Lung microvascular endothelial cell (primary cell): ENCODE measurements at regions not wholly inside any gene's neighbourhood (a gene's known extent, or its start where the extent isn't known, plus 50 kb on each side); places are given as distances from the start of the nearest gene placed in this dataset.
"Not testable (repeated sequence)": the region's sequence is repeated elsewhere in the genome, so short reads cannot be mapped to it uniquely, and the experiment has no call there.

Source experiments
- DNase-seq, 2 donors: peaks; one replicate each; pipeline versions ENCODE4 v3.0.0 to v3.0.0-alpha.2; 2010; ENCODE audit warnings: low read depth in 2 of 2

DNA sequence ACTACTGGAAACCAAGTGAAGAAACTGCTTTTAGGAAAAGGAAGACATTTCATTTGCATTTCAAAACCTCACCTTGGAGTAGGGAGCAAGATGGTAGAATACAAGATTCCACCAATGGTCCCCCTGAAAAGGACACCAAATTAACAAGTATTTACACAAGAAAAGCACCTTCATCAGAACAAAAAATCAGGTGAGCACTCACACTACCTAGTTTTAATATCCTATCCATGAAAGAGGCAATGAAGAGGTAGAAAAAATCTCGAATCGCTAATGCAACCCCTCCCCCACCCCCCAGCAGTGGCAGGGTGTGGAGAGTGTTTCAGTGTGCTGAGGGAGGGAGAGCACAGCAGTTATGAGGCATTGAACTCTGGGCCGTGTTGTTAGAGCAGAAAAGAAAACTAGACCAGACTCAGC is 1397.0 kb upstream of the C9orf72 start:
- no peak for DNase-seq

DNA sequence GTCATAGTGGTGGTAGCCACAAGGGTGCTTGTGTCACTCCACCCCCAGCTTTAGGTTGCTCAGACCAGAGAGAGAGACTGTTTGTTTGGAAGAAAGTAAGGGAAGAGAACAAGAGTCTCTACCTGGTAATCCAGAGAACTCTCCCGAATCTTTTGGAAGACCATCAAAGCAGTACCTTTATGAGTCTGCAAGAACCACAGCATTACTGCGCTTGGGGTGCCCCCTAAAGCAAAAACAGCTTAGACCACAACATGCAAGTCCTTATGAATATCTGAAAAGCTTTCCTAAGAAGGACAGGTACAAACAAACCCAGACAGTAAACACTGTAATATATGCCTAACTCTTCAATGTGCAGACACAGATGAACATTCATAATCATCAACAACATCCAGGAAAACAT is 1398.6 kb upstream of the C9orf72 start:
- DNase-seq: no peak

DNA sequence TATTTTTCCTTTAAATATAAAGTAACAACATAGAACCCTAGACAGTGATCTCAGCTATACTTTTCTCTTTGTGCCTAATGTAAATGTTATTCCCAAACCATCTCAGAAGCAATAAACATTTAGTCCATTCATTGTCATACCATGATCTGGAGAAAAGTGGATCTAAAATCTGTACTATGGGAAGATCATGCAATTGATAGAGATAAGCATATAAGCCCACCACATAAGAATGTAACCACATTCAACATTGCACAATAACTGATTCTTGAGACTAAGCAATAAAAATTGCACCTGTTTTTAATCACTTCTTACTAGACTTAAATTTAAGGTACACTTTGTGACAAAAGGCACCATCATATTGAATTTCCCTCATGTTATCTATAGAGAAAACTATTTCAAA is 1403.0 kb upstream of the C9orf72 start:
- DNase-seq: no peak

DNA sequence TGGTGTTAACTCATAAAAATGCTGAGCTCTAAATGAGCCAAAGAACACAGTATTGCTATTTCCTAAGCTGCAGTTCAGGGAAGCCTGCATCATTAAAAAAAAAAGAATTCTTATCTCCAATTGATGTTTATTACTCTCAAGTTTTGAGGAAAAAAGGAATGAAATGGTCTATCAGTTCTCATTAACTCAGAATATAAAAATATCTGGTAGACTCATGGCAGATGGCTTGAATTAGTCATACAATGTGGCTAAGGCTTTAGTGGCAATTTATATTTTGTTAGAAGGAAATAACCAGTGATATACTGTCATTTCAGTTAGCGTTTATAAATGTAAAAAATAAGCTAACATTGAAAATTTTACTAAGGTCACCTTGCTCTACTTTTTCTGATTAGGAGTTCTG is 1403.4 kb upstream of the C9orf72 start:
- DNase-seq: no peak

DNA sequence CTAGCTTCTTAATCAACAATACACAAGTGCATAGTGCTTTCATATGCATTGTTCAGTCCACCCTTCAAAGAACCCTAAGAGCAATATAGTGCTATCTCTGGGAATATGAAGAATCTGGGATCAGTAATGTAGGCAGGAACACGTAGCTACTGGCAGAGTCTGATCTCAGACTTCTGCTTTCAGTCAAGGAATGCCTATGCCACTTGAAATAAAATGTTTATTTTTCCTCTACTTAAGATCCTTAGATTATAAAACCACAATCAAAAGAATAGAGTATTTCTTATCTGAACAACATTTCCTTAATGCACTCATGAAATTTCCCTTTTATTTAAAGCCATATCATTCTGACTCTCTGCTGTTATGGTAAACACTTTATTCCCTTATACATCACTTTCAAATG is 1407.8 kb upstream of the C9orf72 start:
- no peak for DNase-seq

DNA sequence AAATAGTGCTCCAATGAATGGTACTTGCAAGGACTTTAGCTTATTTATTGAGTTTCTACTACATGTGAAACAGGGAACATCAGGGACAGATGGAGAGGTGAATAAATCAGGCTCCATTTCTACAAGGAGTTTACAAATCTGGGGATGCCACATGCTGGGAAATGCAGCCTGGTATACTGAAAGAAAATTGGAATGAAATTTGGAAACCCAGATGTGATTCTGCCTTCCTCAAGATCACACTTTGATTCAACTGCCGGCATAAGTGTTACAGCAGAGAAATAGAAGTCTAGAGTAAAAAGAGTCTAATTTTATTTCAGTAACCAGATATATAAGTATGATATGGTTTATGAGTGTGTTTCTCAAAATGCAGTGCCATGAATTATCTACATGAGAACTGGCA is 1408.4 kb upstream of the C9orf72 start:
- DNase-seq: no peak

DNA sequence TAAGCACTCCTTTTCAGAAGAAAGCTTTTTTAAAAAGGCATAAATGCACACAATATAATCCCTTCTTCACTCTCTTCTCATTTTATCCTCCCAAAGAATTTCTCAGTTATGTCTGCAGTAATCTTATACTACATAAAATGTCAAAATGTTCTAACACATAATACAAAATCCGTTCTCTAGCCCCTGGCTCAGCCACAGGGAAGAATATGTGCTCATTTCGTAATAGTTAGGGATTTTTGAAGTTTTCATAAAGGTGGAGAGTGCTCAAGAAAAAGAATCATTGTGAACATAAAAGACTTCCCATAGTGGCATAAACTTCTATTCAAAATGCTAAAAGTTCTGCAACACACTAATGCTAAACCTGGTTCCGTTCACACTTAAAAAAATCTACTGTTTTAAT is 1410.7 kb upstream of the C9orf72 start:
- DNase-seq: no peak

DNA sequence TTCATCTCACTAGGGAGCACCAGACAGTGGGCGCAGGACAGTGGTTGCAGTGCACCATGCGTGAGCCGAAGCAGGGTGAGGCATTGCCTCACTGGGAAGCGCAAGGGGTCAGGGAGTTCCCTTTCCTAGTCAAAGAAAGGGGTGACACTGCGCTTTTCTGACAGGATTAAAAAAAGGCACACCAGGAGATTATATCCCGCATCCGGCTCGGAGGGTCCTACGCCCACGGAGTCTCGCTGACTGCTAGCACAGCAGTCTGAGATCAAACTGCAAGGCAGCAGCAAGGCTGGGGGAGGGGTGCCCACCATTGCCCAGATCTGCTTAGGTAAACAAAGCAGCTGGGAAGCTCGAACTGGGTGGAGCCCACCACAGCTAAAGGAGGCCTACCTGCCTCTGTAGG is 1416.7 kb upstream of the C9orf72 start:
- not testable (repeated sequence) for DNase-seq

DNA sequence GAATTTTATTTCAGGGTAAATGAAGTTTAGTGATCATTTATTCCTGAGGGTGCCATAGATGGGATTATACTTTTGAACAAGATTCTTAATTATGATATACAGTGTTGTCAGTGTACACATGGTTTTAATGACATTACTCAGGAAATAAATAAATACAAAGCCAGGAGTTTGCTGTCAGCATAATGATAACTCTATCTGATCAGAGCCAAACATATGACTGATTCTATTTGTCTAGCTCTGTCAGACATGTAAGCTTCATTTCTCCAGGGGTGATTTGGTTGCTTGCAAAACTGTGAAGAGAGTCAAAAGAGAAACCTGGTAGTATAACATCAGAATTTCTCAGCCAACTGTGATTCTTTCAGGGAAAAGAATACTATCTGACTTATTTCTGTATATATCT is 1425.8 kb upstream of the C9orf72 start:
- no peak for DNase-seq

DNA sequence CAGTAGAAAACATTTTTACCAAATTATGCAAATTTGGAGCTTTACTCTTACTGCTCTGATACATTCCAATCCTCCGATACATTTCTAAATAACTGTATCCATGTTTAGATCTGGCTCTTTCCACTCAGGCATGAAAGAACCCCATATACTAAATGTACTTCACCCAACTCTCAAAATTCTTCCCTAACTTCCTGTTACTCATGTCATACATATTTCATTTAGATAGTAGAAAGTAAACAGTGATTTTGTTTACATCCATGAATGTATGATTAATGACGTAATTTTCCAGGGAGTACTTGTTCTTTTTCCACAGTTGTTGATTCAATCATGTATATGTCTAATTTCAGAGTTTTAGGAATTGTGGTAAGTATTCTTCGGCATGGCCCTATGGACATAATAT is 1426.5 kb upstream of the C9orf72 start:
- no peak for DNase-seq

DNA sequence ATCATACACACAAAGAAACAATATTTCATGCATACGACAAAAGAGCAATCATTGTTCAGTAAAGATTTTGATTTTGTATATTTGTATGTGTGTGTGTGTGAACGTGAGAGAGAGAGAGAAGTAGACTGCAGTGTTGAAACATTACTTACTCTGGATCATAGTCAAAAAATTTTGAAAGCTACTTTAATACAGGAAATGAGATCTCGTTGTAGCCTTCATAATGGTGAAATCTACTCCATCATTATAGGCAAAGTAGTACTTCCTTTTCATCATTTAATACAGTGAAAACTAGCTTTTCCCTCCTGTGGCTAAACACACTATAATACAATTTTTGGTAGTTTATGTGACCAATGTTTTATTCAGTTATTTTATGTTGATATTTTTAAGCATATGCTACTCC is 1427.7 kb upstream of the C9orf72 start:
- no peak for DNase-seq

DNA sequence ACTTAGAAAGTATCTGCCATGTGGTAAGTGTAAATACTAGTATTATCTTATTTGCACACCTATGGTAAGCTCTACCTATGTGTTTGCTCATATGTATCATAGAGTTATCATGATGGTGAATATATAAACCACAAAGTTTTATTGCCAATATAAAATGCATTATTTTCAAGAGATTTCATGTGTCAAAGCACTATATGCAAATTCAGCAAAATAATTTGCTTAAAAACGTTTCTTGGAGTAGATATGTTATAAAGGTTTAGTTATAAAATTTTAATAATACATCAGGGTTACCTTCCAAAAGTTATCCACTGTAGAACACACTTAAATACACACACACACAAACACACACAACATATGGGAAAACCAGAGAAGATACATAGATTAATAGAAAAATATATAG is 1431.7 kb upstream of the C9orf72 start:
- no peak for DNase-seq

DNA sequence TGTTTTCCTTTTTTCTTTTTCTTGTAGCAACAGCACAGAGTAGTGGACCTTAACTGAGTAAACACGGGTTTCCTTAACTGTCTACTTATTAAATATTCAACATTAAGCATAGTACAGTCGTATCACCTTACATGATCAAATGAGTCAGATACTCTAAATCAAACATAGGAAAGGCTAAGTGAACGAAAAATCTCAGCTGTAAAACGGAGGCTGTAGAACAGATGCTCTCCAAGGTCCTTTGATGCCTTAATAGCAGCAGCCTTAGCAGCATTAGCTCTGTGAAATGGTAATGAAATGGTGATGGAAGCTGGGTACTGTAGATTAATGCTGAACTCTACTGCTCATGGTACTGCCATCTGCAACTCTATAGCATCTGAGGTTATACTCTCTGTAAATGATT is 1433.3 kb upstream of the C9orf72 start:
- no peak for DNase-seq

DNA sequence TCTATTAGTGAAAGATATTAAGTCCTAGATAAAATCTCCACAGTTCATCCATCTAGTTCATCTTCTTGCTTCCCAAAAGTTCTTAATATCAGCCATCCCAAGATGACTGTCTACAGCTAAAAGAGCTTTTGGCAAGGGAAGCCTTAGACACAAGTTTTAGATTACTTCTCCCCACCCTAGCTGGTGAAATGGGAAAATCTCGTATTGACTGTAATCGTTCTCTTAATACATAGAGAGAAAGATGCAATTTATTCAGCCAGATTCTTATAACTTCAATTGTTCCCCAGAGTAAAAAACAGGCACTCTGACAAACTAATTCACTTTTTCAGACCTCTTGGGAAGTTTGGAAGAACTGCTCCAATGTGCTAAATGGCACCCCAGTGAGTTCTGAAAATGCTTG is 1439.6 kb upstream of the C9orf72 start:
- no peak for DNase-seq

DNA sequence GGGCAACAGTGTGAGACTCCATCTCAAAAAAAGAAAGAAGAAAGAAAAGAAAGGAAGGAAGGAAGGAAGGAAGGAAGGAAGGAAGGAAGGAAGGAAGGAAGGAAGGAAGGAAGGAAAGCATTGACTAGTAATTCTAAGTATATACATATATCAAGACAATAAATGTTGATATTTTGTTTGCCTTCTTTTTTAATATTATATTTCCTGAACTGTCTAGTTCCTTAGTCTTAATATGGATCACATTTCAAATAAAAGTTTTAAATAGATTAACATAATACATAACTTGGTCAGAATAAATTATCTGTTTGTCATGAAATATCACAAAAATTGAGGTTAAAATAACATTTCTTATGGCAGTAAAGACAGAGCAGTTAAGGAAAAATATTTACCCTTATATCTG is 1448.4 kb upstream of the C9orf72 start:
- DNase-seq: no peak

DNA sequence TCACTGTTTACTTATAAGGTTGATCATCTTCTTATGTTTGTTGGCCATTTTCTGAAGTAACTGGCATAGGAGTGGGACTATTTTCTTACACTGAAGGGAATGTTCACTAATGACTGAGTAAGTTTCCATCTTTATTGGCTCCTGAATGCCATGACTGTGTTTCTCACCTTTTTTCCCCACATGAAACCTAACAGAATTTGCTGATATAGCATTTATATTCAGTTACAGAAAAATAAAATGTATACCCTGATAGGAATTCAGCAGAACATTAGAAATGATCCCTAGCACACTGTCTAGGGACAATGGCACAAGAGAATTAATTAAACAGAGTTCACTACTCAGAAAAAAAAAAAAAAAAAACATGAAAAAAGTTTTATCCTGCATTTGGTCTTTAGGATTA is 1465.1 kb upstream of the C9orf72 start:
- DNase-seq: no peak

DNA sequence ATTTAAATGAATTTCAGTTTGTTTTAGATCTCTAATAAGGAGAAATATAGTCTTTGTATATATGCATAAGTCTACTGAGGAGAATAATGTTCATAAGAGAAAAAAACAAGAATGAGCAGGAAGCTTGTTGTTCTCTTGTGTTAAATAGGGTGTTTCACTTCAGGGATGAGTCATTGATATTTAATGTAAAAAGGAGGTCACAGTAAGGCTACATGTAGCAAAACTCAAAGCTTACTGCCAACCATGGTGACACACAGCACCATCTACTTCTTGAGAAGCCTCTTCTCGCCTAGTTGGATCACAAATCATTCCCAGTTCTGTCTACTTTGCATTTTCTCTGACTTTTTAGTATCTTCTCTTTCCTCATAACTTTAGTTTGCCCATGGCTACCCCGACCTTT is 1466.0 kb upstream of the C9orf72 start:
- DNase-seq: no peak

DNA sequence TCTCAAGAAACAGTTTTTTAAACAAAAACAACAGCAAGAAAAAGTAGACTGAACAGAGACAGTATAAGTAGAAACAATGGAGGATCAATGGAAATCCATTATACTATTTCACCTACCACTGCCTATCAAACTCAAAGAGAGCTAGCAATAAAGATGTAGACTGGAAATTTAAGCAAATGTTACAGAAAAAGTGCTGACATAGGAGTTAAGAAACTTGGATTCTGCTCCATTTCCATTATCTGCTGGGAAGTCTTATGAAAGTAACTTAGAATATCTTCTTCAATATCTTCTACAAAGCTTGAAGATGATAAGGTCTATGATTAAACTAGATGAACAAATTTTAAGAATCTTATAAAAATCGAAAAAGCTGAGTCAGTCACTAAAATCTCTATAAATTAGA is 1469.8 kb upstream of the C9orf72 start:
- DNase-seq: no peak

DNA sequence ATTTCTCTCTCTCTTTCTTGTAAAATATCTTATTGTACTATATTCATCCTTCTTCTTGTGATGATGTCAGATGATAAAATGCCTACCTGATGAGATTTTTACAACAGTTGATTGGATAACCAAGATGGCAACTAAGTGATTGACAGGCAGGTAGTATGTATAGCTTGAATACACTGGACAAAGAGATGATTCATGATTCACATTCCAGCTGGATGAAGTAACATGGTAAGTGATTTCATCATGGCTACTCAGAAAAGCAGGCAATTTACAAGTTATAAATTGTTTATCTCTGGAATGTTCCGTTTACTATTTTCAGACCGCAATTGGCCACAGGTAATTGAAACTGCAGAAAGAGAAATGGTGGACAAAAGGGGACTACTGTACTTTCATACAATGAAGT is 1471.7 kb upstream of the C9orf72 start:
- no peak for DNase-seq

DNA sequence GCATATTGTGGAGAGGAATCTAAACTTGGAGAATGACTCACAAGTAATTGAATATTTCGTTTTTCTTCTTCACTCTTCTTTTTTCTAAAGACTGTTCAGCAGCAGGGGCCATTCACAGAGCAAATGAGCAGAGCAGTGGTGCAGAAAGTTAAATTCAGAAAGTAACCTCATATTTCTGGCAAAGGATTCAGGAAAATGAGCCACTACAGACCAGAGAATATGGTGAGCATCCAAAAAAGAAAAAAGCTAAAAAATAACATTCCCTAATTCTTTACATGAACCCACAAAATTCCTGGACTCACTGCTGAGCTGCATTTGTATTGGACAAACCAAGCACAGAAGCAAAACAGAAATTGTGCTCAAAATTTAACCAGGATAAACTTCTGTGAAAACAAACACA is 1486.8 kb upstream of the C9orf72 start:
- no peak for DNase-seq

DNA sequence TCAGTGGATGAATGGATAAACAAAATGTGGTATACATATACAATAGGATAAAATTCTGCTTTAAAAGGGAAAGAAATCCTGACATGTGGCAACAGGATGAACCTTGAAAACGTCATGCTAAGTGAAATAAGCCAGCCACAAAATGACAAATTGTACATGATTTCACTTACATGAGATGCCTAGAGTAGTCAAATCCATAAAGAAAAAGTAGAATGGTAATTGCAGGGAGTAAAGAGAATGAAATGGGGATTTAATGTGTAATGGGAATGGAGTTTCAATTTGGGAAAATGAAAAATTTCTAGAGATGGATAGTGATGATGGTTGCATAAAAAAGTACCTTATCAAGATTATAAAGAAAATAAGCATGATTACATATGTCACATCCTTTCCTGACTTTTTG is 1489.2 kb upstream of the C9orf72 start:
- DNase-seq: no peak

DNA sequence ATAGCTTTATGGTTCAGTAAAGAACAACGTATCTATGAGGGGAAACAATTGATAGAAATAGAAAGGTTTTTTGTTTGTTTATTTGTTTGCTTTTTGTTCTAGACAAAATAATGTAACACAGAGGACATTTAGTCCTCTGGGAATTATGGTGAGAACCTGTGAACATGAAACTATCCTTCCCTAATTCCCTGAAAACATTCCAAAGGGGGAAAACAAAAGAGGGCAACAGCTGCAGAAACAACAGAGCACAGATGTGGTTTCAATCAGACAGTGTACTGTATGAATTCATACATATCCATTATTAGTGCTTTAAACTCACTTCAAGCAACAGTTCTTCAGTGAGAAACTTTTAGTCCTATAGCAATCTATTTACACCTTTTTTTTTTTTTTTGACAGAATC is 1489.8 kb upstream of the C9orf72 start:
- no peak for DNase-seq

DNA sequence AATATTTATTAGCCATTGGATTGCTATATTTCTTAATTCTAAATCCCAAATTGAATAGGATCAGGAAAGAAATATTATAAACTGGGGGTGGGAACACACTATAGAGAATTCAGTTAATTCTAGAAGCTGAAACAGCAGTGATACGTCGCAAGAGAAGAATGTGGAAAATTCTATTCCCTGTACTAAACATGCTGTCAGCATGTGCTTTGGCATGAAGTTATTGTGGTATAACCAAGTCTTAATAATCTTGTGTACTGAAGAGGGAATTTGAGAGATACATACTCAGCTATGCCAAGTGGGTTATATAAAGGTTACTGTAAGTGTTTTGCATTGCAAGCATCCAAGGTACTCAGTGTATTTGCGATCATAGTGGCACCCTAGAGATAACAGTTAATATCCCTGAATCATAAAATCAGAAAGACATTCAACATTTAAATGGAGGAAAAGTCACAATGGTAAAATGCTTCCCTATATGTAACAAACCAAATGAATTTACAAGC is 1492.9 kb upstream of the C9orf72 start:
- no peak for DNase-seq

DNA sequence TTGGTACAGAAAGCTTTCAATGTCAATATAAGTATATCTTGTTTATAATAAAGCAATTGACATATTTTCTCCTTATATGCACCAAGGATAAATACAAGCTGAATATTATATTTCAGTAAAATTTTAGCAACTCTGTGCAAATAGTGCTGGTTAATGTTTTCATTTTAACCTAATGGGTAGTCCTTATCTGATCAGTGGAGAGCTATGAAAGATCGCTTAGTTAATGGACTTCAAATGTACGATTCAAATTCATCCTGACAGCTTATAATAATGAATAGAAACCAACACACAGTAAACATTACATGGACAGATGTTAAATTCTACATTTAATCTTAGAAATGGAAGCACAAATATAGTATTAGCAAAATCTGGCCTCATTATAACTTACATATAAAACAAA is 1495.2 kb upstream of the C9orf72 start:
- no peak for DNase-seq

DNA sequence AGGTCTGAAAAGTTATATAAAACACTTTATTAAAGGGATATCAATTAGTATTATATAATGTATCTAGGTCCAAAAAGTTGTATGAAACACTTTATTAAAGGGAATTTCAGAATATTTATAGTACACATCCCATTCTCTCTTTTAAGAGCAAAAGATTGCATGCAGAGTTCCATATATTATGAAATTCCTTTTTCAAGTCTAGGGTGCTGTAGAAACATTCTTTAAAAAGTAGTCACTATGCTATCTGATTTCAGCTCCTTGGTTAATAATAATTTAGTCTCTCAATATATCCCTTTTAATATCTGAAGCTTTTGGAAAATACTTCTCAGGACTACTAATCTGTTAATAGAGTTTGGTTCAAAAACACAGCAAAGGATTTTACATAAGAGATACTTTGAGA is 1496.1 kb upstream of the C9orf72 start:
- DNase-seq: no peak
